GM23338 (cell line): ENCODE measurements at regions not wholly inside any gene's neighbourhood (a gene's known extent, or its start where the extent isn't known, plus 50 kb on each side); places are given as distances from the start of the nearest gene placed in this dataset.

Source experiments
- ATAC-seq: fragments of 200-7000 bp; cut with Tn5 transposase; 3 replicates; pipeline ENCODE4 v1.9.1; 2020
- DNase-seq: peaks from one replicate; pipeline ENCODE4 v3.0.0-alpha.2; 2015; ENCODE audit warnings: low spot score
- H2AFZ ChIP-seq: fragments of 200-600 bp; sonication (generic); 2 replicates; pipeline ENCODE4 v1.8.0; 2016; ENCODE audit warnings: antibody characterized with exemption, mild to moderate bottlenecking, moderate library complexity
- H3F3A ChIP-seq: fragments of 200-600 bp; sonication (generic); replicated peaks from 2 replicates; pipeline ENCODE4 v1.8.0; 2017; ENCODE audit warnings: antibody characterized with exemption, mixed run types, low read depth
- H3K27ac ChIP-seq: fragments of 200-600 bp; sonication (generic); 2 replicates; pipeline ENCODE4 v1.6.1; 2016; ENCODE audit warnings: low read depth
- H3K27me3 ChIP-seq: fragments of 200-600 bp; sonication (generic); 2 replicates; pipeline ENCODE4 v1.8.0; 2016; ENCODE audit warnings: mild to moderate bottlenecking, mixed run types, moderate library complexity; ENCODE audit not compliant: insufficient read depth
- H3K36me3 ChIP-seq: fragments of 200-600 bp; sonication (generic); 2 replicates; pipeline ENCODE4 v1.8.0; 2016; ENCODE audit warnings: mild to moderate bottlenecking; ENCODE audit not compliant: insufficient read depth
- H3K4me1 ChIP-seq: fragments of 200-600 bp; sonication (generic); 2 replicates; pipeline ENCODE4 v1.8.0; 2016; ENCODE audit warnings: mild to moderate bottlenecking, moderate library complexity; ENCODE audit not compliant: insufficient read depth
- H3K4me2 ChIP-seq: fragments of 200-600 bp; sonication (generic); 2 replicates; pipeline ENCODE4 v1.7.1; 2017; ENCODE audit warnings: mixed run types
- H3K4me3 ChIP-seq: fragments of 200-600 bp; sonication (generic); 2 replicates; pipeline ENCODE4 v1.6.1; 2016; ENCODE audit warnings: mixed run types
- H3K79me2 ChIP-seq: fragments of 200-600 bp; sonication (generic); replicated peaks from 2 replicates; pipeline ENCODE4 v1.8.0; 2017; ENCODE audit warnings: mild to moderate bottlenecking; ENCODE audit not compliant: insufficient read depth
- H3K9me2 ChIP-seq: fragments of 200-600 bp; sonication (generic); 2 replicates; pipeline ENCODE4 v1.8.0; 2017; ENCODE audit not compliant: insufficient read depth
- H4K20me1 ChIP-seq: fragments of 200-600 bp; sonication (generic); replicated peaks from 2 replicates; pipeline ENCODE4 v1.8.0; 2017; ENCODE audit warnings: mild to moderate bottlenecking; ENCODE audit not compliant: insufficient read depth
- H3K27ac Mint-ChIP-seq: 2 replicates; pipeline ENCODE4 v1.8.0; 2020; ENCODE audit warnings: inconsistent platforms, mild to moderate bottlenecking, moderate library complexity, mixed read lengths
- H3K27me3 Mint-ChIP-seq: 3 replicates; pipeline ENCODE4 v1.8.0; 2022; ENCODE audit warnings: low read depth, mild to moderate bottlenecking, moderate library complexity, mixed read lengths, inconsistent platforms; ENCODE audit not compliant: insufficient read depth, poor library complexity
- H3K36me3 Mint-ChIP-seq: 3 replicates; pipeline ENCODE4 v1.8.0; 2021; ENCODE audit warnings: low read depth, mild to moderate bottlenecking, inconsistent platforms, moderate library complexity, mixed read lengths
- H3K4me1 Mint-ChIP-seq: 3 replicates; pipeline ENCODE4 v1.8.0; 2020; ENCODE audit warnings: mild to moderate bottlenecking, inconsistent platforms, mixed read lengths
- H3K4me3 Mint-ChIP-seq: 3 replicates; pipeline ENCODE4 v1.8.0; 2021; ENCODE audit warnings: moderate library complexity, mild to moderate bottlenecking, inconsistent platforms, mixed read lengths
- H3K9me3 Mint-ChIP-seq: 3 replicates; pipeline ENCODE4 v1.8.0; 2020; ENCODE audit warnings: moderate library complexity, mild to moderate bottlenecking, inconsistent platforms, mixed read lengths
- CREB1 ChIP-seq: fragments of 250-450 bp; sonication (Bioruptor Pico); IDR thresholded peaks from 2 replicates; pipeline ENCODE4 v1.5.0; 2020; ENCODE audit warnings: low read depth, mild to moderate bottlenecking, moderate library complexity
- EZH2 ChIP-seq: fragments of 200-600 bp; sonication (generic); IDR thresholded peaks from one replicate; pipeline ENCODE4 v1.8.0; 2017; ENCODE audit warnings: antibody characterized with exemption, mild to moderate bottlenecking, low read depth; ENCODE audit not compliant: unreplicated experiment
- EZH2phosphoT487 ChIP-seq: fragments of 200-600 bp; sonication (generic); IDR thresholded peaks from one replicate; pipeline ENCODE4 v1.8.1; 2018; ENCODE audit warnings: antibody characterized with exemption; ENCODE audit not compliant: unreplicated experiment
- JUNB ChIP-seq: IDR thresholded peaks from one replicate; pipeline ENCODE4 v1.6.1; 2016; ENCODE audit warnings: antibody characterized with exemption; ENCODE audit not compliant: unreplicated experiment
- NANOG ChIP-seq: IDR thresholded peaks from 2 replicates; pipeline ENCODE4 v1.6.1; 2016; ENCODE audit warnings: antibody characterized with exemption, borderline replicate concordance
- POLR2AphosphoS5 ChIP-seq: IDR thresholded peaks from 2 replicates; pipeline ENCODE4 v1.6.1; 2016; ENCODE audit warnings: antibody characterized with exemption, low read depth
- STAT1 ChIP-seq: IDR thresholded peaks from one replicate; pipeline ENCODE4 v1.6.1; 2016; ENCODE audit warnings: antibody characterized with exemption; ENCODE audit not compliant: unreplicated experiment
- ZNF114 ChIP-seq: fragments of 250-450 bp; sonication (Bioruptor Pico); IDR thresholded peaks from 2 replicates; pipeline ENCODE4 v1.5.0; 2020; ENCODE audit warnings: mild to moderate bottlenecking, moderate library complexity
- ZNF331 ChIP-seq: fragments of 250-450 bp; sonication (Bioruptor Pico); IDR thresholded peaks from 2 replicates; pipeline ENCODE4 v1.5.0; 2020; ENCODE audit warnings: low read depth, mild to moderate bottlenecking, moderate library complexity
- TF ChIP-seq, protein P1 (sequence below): IDR thresholded peaks from one replicate; pipeline ENCODE4 v1.6.1; 2018; ENCODE audit warnings: antibody characterized with exemption; ENCODE audit not compliant: unreplicated experiment
- TF ChIP-seq, protein P2 (sequence below), 2 experiments: fragments of 200-600 bp in 1 of 2; sonication (generic) in 1 of 2; conservative IDR thresholded peaks; 2 replicates each; pipeline versions ENCODE4 v1.5.1 to v1.6.1; 2016 to 2017; ENCODE audit warnings: antibody characterized with exemption in 2 of 2, low read depth in 2 of 2, mild to moderate bottlenecking in 2 of 2, moderate library complexity in 1 of 2
- TF ChIP-seq, protein P3 (sequence below): IDR thresholded peaks from 2 replicates; pipeline ENCODE4 v1.6.1; 2016; ENCODE audit warnings: antibody characterized with exemption

DNA sequence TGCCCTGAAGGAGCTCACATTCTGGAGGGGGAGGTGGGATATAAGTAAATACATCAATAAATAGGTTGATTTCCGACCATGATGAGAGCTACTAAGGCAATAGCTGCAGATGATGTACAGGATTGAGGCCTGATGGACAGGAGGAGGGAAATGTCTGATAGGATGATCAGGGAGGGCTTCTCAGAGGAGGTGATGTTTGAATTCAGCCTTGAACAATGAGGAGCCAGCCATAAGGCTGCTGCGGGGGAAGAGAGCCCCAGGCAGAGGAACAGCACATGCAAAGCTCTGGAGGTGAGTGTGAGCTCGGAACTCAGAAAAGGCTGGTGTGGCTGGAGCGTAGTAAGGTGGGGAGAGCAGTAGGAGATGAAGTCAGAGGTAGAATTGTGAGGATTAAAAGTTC lies 411.7 kb downstream of the PTPRU start (continued):
- TF ChIP-seq, protein P1, sequence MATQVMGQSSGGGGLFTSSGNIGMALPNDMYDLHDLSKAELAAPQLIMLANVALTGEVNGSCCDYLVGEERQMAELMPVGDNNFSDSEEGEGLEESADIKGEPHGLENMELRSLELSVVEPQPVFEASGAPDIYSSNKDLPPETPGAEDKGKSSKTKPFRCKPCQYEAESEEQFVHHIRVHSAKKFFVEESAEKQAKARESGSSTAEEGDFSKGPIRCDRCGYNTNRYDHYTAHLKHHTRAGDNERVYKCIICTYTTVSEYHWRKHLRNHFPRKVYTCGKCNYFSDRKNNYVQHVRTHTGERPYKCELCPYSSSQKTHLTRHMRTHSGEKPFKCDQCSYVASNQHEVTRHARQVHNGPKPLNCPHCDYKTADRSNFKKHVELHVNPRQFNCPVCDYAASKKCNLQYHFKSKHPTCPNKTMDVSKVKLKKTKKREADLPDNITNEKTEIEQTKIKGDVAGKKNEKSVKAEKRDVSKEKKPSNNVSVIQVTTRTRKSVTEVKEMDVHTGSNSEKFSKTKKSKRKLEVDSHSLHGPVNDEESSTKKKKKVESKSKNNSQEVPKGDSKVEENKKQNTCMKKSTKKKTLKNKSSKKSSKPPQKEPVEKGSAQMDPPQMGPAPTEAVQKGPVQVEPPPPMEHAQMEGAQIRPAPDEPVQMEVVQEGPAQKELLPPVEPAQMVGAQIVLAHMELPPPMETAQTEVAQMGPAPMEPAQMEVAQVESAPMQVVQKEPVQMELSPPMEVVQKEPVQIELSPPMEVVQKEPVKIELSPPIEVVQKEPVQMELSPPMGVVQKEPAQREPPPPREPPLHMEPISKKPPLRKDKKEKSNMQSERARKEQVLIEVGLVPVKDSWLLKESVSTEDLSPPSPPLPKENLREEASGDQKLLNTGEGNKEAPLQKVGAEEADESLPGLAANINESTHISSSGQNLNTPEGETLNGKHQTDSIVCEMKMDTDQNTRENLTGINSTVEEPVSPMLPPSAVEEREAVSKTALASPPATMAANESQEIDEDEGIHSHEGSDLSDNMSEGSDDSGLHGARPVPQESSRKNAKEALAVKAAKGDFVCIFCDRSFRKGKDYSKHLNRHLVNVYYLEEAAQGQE = no peak
- TF ChIP-seq EZH2 = no peak
- no peak for TF ChIP-seq STAT1
- TF ChIP-seq ZNF331 = no peak
- no peak for TF ChIP-seq NANOG
- no peak for TF ChIP-seq CREB1 (CRISPR knock-in tag)
- TF ChIP-seq, protein P2, sequence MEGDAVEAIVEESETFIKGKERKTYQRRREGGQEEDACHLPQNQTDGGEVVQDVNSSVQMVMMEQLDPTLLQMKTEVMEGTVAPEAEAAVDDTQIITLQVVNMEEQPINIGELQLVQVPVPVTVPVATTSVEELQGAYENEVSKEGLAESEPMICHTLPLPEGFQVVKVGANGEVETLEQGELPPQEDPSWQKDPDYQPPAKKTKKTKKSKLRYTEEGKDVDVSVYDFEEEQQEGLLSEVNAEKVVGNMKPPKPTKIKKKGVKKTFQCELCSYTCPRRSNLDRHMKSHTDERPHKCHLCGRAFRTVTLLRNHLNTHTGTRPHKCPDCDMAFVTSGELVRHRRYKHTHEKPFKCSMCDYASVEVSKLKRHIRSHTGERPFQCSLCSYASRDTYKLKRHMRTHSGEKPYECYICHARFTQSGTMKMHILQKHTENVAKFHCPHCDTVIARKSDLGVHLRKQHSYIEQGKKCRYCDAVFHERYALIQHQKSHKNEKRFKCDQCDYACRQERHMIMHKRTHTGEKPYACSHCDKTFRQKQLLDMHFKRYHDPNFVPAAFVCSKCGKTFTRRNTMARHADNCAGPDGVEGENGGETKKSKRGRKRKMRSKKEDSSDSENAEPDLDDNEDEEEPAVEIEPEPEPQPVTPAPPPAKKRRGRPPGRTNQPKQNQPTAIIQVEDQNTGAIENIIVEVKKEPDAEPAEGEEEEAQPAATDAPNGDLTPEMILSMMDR (conservative IDR thresholded peaks at IDR 0.05; ENCODE audit: low read depth in 2 of 2) = no peak
- no peak for TF ChIP-seq EZH2phosphoT487

DNA sequence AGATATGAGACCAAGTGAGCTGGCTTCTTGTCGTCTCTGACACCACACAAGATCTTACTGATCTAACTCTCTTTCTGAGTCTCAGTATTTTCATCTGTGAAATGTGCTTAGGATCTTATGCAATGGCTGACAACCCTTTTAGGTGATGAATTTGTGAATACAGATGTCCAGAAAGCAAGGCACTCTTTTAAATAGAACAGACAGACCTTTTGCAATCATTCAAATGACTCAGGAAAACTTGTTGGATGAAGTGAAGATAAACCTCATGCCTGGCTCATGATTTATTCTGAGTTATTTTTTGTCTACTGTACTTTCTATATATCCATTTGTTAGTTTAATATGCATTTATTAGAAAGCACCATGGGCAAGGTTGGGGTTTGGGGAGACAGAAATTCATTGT lies 411.3 kb downstream of the PTPRU start:
- H3K9me3 Mint-ChIP-seq = no peaks in the 10 kb centered on the region
- H3K4me2 ChIP-seq = no peak overlapping the region
- TF ChIP-seq POLR2AphosphoS5 (no peak), STAT1 (no peak), EZH2phosphoT487 (no peak), CREB1 (CRISPR knock-in tag) (no peak), ZNF114 (CRISPR knock-in tag) (no peak), NANOG (no peak), EZH2 (no peak), ZNF331 (no peak), JUNB (no peak)
- TF ChIP-seq, protein P3, sequence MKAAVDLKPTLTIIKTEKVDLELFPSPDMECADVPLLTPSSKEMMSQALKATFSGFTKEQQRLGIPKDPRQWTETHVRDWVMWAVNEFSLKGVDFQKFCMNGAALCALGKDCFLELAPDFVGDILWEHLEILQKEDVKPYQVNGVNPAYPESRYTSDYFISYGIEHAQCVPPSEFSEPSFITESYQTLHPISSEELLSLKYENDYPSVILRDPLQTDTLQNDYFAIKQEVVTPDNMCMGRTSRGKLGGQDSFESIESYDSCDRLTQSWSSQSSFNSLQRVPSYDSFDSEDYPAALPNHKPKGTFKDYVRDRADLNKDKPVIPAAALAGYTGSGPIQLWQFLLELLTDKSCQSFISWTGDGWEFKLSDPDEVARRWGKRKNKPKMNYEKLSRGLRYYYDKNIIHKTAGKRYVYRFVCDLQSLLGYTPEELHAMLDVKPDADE = no peak
- TF ChIP-seq, protein P2 (conservative IDR thresholded peaks at IDR 0.05; ENCODE audit: low read depth in 2 of 2) = no peak

More for the DNA sequence above, 411.3 kb downstream of the PTPRU start:
- Histone ChIP-seq H3K36me3 (no peaks in the 10 kb centered on the region), H3K79me2 (no peaks in the 10 kb centered on the region), H3F3A (no peaks in the 10 kb centered on the region), H4K20me1 (no peaks in the 10 kb centered on the region; the same call in 1 of the 2 replicates), H3K27ac (no peak overlapping the region), H2AFZ (no peak overlapping the region), H3K4me3 (no peak overlapping the region), H3K4me1 (no peaks in the 10 kb centered on the region), H3K9me2 (no peaks in the 10 kb centered on the region; the same call in 1 of the 2 replicates), H3K27me3 (no peaks in the 10 kb centered on the region)
- peaks cover 7% of the 10 kb centered on the region for H3K27me3 Mint-ChIP-seq
- no peak overlapping the region for H3K27ac Mint-ChIP-seq
- ATAC-seq = no peak
- no peak for DNase-seq
- H3K4me3 Mint-ChIP-seq = no peak overlapping the region
- peaks cover 10% of the 10 kb centered on the region for H3K4me1 Mint-ChIP-seq
- no peaks in the 10 kb centered on the region for H3K36me3 Mint-ChIP-seq
